HG03025 (cell line): ENCODE measurements at regions not wholly inside any gene's neighbourhood (a gene's known extent, or its start where the extent isn't known, plus 50 kb on each side); places are given as distances from the start of the nearest gene placed in this dataset.

Experiments
- ATAC-seq: cut with Tn5 transposase; IDR thresholded peaks from one replicate; pipeline ENCODE4 v1.9.1; 2021; ENCODE audit warnings: mild to moderate bottlenecking, moderate library complexity; ENCODE audit not compliant: unreplicated experiment, low FRiP score

DNA sequence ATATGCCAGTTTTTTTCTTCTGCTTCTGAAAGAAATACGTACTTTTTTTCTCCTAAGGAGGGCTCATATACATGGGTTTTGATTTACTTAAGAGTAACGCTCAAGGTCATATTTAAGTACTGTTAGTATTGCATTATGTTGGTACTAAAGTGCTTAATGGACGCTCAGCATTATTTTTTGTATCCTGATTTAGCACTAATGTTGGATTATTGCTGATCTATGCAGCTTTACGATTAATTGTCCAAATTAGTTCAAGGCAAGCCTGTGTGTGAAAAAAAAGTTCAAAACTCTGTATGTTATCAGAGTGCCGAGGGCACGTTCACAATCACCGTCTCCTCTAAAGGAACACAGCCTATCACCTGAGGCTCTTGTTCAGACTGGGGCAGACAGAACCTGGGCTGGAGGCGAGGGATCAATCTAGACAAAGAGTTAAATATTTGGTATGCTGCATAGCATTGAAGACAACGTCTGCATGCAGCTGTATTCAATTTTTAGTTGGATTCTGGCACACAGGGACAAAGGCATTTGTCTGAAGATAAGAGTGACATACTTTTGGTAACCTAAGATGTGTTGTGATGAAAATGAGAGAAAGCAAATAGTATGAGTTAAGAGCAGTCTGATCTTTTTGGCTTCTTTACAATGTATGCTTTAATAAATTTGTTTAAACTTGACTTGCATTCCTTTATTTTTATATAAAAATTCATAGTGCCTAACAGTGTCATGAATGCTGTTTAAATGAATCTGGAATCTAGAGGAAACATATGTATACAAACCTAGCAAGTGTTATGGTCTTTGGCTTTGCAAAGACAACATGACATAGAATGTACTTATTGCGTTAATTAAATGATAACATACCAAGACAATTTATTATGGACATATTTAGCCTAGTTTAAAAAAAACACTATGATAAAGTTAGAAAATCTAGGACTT is 341.2 kb downstream of the SAMD5 start:
- ATAC-seq: no peak

GRCh38 chr6:147852772-147853171 is 344.3 kb downstream of the SAMD5 start:
- ATAC-seq: no peak

GRCh38 chr6:147853574-147853973 is 345.1 kb downstream of the SAMD5 start:
- no peak for ATAC-seq

GRCh38 chr6:147855803-147856482 is 347.5 kb downstream of the SAMD5 start:
- ATAC-seq: no peak

DNA sequence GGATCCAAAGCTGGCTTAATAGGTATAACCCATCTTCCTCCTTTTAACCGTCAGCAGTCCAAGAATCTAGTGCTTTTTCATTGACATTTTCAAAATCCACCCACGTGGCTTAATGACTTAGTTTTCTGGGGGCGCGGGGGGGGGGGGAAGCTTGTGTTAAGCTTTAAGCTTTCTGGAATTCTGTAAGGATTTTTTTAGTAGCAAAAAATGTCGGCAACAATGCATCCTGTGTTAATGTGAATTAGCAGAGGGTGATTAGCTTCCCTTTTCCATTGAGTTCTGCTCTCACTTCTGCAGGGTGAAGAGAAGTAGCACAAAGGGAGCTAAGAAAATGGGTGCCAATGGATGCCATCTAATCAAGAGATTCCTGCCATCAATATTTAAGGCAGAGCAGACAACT is 348.2 kb downstream of the SAMD5 start:
- ATAC-seq: no peak

DNA sequence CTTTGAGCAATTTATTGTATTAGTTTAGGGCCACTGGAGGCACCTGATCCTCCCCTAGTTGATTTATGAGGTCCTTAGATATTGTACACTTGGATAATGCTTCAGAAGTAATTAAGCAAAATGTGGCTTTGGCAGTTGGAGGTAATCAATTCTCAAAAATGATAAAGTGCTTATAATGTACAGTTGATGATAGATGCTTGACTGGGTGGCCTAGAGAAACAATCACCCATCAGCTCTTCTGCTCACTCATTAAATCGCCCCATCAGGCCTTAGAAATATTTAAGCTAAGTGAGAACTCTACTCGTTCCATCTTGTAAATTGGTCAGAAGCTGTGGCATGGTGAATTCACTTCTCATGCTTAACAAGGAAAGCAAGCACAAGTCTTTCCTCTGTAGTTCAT is 349.9 kb downstream of the SAMD5 start:
- no peak for ATAC-seq

DNA sequence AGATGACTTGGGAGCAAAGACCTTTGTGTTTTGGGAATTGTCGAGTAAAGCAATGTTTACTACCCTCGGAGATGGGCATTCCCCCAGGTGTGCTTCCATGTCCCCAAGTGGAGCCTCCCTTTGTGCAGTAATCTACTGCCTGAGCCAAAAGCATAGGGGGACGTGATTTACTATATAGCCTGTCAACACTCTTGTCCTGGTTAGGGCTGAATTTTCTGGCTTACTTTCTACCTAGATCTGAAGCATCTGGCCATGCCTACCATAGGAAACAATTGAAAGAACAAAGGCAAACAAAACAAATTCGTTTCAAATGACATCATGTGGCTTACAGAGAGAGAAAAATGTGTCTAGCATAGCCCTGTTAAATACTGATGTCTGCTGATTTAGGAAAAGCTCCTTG is 350.6 kb downstream of the SAMD5 start:
- no peak for ATAC-seq

DNA sequence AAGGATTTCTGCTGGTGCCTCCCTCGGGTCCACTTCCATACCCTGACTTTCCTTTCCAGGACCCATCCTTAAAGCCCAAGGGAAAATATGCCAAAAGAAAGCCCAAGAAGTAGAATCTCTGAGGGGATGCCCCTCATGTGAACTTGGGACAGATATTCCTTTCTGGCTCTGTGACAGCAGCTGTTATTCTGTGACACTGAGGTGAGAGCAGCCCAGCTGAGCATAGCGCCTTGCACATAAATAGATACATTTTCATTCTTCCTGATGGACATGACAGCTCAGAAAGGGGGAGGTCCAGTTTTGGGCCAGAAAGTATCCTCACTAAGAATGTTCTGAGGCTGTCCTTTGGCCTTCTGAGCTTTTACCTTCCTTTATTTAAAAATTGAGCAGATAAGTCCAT is 353.2 kb downstream of the SAMD5 start:
- ATAC-seq: no peak

DNA sequence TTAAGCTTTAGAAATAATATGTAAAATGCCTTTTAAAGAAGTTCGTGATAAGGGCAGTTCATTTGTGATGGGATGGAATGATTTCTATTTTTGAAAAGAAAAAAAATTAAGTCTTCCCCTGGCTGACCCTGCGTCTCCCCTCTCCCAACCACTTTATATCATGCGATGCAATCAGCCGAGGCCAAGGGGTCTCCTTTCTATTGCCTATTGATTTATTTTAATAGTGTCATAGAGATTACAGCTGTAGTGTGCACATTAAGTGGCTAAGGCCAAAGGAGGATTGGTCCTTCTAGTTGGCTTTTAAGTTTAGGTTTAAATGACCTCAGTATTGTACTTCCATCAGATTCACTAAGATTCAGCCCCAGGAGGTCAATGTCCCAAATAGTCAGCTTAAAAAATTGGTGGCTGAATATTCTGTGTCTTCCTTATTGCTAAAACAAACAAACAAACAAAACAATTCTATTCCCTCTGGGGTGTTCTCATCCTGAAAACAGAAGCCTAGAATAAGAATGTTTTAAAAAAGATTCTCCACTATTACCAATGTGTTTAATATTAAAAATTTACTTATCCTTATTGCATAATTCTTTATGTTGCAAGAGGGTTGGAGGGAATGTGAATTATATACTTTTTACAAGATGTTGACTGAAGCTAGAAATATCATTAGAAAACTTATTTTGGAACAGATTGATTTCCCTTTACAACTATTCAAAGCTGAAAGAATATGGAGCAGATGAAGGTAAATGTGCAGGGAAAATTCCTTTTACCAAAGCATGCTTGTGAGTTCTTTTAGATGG is 359.1 kb downstream of the SAMD5 start:
- no peak for ATAC-seq

- ATAC-seq: no peak
Observed at GRCh38 chr6:147868427-147869190, 360.1 kb downstream of the SAMD5 start.

DNA sequence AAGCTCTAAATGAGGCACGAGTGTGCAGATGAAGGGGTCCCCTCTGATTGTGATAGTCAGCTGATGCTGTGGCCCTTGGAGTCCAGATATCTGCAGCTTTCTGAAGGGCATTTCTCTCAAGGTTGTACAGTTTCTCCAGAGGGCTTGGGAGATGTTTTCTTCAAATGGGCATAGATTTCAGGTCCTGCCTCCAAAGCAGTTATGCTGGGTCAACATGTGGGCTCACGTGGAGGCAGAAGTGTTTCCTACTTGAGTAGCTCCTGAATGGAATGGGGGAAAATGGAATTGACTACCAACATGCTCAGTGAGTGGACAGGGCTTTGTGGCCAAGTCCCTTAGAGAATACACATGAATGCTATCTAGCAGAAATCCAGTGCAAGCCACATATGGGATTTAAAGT is 360.7 kb downstream of the SAMD5 start:
- ATAC-seq: no peak

DNA sequence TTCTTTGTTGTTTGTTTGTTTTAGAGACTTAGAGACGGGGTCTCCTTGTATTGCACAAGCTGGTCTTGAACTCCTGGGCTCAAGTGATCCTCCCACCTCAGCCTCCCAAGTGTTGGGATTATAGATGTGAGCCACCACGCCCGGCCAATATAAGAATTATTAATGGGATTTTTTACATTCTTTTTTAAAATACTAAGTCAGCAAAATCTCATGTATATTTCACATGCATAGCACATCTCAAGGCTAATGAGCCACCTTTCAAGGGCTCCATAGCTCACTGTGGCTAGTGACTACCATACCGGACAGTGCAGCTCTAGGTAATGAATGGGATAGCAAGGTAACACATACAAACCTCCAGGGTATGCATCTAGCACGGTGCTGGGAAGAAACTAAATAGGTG is 361.4 kb downstream of the SAMD5 start:
- no peak for ATAC-seq

DNA sequence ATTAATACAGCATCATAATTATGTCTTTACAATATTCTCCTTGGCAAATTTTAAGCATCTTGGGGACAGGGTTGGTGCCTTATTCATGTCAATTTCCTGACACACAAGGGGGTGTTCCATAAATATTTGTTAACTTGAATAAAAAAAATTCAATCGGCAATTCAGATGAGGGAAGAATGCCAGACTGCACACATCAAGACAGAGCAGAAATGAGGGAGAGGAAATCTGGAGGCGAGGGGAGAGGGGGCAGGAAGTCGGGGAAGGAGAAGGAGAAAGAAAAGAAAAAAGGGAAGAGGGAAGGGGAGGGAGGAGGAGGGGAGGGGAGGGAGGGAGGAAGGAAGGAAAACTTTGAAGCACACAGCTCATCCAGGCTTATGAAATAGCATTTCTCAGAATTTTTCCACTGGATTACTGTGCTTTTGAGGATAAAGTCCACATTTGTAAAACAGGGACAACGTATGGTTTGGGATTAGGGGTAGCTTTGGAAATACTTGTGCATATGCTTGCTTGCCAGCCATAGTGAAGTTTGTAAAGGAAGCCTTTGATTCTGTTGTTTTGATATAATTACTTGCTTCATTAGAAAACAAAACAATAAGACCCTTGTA is 362.1 kb downstream of the SAMD5 start:
- no peak for ATAC-seq

DNA sequence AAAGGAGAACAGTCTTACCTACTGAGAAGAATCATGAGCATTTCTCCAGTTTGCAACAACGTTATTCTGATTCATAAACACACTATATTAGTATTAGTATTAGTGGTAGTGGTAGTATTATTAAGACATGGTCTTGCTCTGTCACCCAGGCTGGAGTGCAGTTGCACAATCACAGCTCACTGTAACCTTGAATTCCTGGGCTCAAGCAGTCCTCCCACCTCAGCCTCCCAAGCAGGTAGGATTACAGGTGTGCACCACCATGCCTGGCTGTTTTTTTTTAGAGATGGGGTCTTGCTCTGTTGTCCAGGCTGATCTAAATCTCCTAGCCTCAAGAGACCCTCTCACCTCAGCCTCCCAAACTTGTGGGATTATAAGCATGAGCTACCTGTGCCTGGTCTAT is 363.5 kb downstream of the SAMD5 start:
- ATAC-seq: no peak

DNA sequence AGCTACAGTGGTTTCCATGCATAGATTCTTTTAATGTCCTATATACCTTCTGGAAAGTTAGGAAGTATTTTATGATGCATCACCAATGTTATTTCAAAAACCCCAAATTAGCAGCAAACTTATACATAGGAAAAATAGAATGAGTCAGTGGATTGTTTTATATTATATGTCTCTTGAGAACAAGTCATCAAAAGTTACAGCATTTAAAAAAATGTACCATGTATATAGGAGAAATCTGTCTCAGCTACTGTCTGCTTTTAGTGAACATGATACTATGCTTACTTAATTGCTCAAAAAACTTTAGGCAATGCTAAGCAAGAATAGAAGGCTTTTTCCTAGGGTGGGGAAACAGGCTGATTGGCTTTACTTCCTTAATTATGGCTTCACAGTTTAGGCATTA is 365.3 kb downstream of the SAMD5 start:
- ATAC-seq: no peak

GRCh38 chr6:147874322-147874721 is 365.8 kb downstream of the SAMD5 start:
- no peak for ATAC-seq

GRCh38 chr6:147879031-147879580 is 370.6 kb downstream of the SAMD5 start:
- ATAC-seq: no peak

DNA sequence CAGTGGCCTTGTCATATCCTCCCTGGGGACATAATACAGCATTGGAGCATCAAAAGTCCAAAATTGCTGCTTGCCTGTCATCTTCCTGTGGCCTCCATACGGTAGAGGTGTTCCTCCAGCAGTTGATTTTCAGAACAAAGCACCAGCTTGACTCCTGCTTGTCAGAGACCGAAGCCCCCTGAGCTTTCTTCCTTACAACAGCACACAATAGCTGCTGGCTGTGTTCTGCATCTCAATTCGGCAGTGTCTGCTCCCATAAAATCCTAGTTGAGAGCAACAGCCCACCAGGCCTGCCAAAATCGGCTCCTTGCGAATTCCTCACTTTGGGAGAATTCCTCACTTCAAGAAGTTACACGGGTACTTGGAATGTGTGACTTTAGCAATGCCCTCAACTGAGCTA is 372.9 kb downstream of the SAMD5 start:
- no peak for ATAC-seq

DNA sequence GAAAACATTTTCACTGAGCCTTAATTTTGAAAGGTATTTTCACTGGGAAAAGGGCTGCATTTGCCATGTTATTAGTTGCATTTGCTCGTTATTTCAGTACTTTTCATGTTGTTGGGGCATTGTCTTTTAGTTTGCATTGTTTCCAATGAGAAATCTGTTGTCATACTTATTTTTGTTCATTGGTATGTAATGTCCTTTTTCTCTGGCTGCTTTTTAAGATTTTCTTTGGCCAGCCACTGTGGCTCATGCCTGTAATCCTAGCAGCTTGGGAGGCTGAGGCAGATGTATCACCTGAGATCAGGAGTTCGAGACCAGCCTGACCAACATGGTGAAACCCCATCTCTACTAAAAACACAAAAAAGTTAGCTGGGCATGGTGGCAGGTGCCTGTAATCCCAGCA is 379.9 kb downstream of the SAMD5 start:
- no peak for ATAC-seq

- ATAC-seq: no peak
Observed at GRCh38 chr6:147891671-147892070, 383.2 kb downstream of the SAMD5 start.
